ENCODE measurements at regions not wholly inside any gene's neighbourhood (a gene's known extent, or its start where the extent isn't known, plus 50 kb on each side); places are given as distances from the start of the nearest gene placed in this dataset.

- no peak for TF ChIP-seq CTCF (IDR thresholded peaks at IDR 0.05)
- TF ChIP-seq POLR2AphosphoS5 (IDR thresholded peaks at IDR 0.05) = no peak
- TF ChIP-seq POLR2A (IDR thresholded peaks at IDR 0.05) = no peak
These were observed 512.1 kb downstream of the MAN2A1 start for GRCh38 chr5:110201791-110202190.
